ENCODE measurements at regions not wholly inside any gene's neighbourhood (a gene's known extent, or its start where the extent isn't known, plus 50 kb on each side); places are given as distances from the start of the nearest gene placed in this dataset.

GRCh38 chr5:167773668-167774301 is 517.7 kb upstream of the WWC1 start:
- no peak for DNase-seq

- DNase-seq = no peak
Observed at GRCh38 chr5:167777746-167778145, 513.7 kb upstream of the WWC1 start.

- DNase-seq = no peak
Observed at GRCh38 chr5:167778228-167778627, 513.2 kb upstream of the WWC1 start.

- DNase-seq = no peak
Observed at GRCh38 chr5:167779644-167780043, 511.8 kb upstream of the WWC1 start.

GRCh38 chr5:167780177-167780576 is 511.3 kb upstream of the WWC1 start:
- DNase-seq = no peak

- DNase-seq = no peak
Observed at GRCh38 chr5:167783145-167783817, 508.2 kb upstream of the WWC1 start.

GRCh38 chr5:167785106-167785505 is 506.3 kb upstream of the WWC1 start:
- DNase-seq = no peak

GRCh38 chr5:167785901-167786300 is 505.5 kb upstream of the WWC1 start:
- no peak for DNase-seq

GRCh38 chr5:167786871-167787578 is 504.4 kb upstream of the WWC1 start:
- DNase-seq = no peak

GRCh38 chr5:167790045-167790444 is 501.4 kb upstream of the WWC1 start:
- DNase-seq = no peak

- DNase-seq = no peak
Observed at GRCh38 chr5:167790462-167791260, 500.8 kb upstream of the WWC1 start.

- DNase-seq = no peak
Observed at GRCh38 chr5:167792514-167792913, 498.9 kb upstream of the WWC1 start.

- no peak for DNase-seq
Observed at GRCh38 chr5:167793700-167794099, 497.7 kb upstream of the WWC1 start.

- DNase-seq = no peak
Observed at GRCh38 chr5:167794121-167794520, 497.3 kb upstream of the WWC1 start.

GRCh38 chr5:167796672-167797071 is 494.8 kb upstream of the WWC1 start:
- no peak for DNase-seq

GRCh38 chr5:167797933-167798332 is 493.5 kb upstream of the WWC1 start:
- no peak for DNase-seq

- DNase-seq = no peak
Observed at GRCh38 chr5:167798448-167798847, 493.0 kb upstream of the WWC1 start.

- DNase-seq = no peak
Observed at GRCh38 chr5:167800427-167800826, 491.0 kb upstream of the WWC1 start.

GRCh38 chr5:167801999-167802398 is 489.4 kb upstream of the WWC1 start:
- no peak for DNase-seq

GRCh38 chr5:167802755-167803431 is 488.6 kb upstream of the WWC1 start:
- DNase-seq = no peak

- no peak for DNase-seq
Observed at GRCh38 chr5:167804512-167805220, 486.8 kb upstream of the WWC1 start.

GRCh38 chr5:167810573-167810972 is 480.9 kb upstream of the WWC1 start:
- DNase-seq = no peak

Measured in DMS 273 treated with DMSO at 0.1 percent for 48 hours (cell line).